HG02588 (cell line): ENCODE measurements at regions not wholly inside any gene's neighbourhood (a gene's known extent, or its start where the extent isn't known, plus 50 kb on each side); places are given as distances from the start of the nearest gene placed in this dataset.
A peak's percentile ranks its signal among the peaks of the same experiment; 100 is the strongest.
"Not testable (repeated sequence)": the region's sequence is repeated elsewhere in the genome, so short reads cannot be mapped to it uniquely, and the experiment has no call there.

Experiments used
- ATAC-seq: cut with Tn5 transposase; IDR thresholded peaks from one replicate; pipeline ENCODE4 v1.9.1; 2021; ENCODE audit warnings: mild to moderate bottlenecking, moderate library complexity; ENCODE audit not compliant: unreplicated experiment

- ATAC-seq: no peak
Observed at GRCh38 chr3:94778814-94779494, 716.1 kb downstream of the NSUN3 start.

GRCh38 chr3:94779699-94780098 is 716.8 kb downstream of the NSUN3 start:
- no peak for ATAC-seq

- no peak for ATAC-seq
Observed at GRCh38 chr3:94784274-94784673, 721.4 kb downstream of the NSUN3 start.

GRCh38 chr3:94787066-94787465 is 724.2 kb downstream of the NSUN3 start:
- no peak for ATAC-seq

- ATAC-seq: no peak
Observed at GRCh38 chr3:94787734-94788270, 724.9 kb downstream of the NSUN3 start.

GRCh38 chr3:94794563-94794962 is 731.7 kb downstream of the NSUN3 start:
- no peak for ATAC-seq

GRCh38 chr3:94799420-94800060 is 736.7 kb downstream of the NSUN3 start:
- ATAC-seq: no peak

- ATAC-seq: no peak
Observed at GRCh38 chr3:94811836-94812235, 749.0 kb downstream of the NSUN3 start.

- no peak for ATAC-seq
Observed at GRCh38 chr3:94821241-94821640, 758.4 kb downstream of the NSUN3 start.

- no peak for ATAC-seq
Observed at GRCh38 chr3:94822298-94822697, 759.4 kb downstream of the NSUN3 start.

GRCh38 chr3:94846251-94846650 is 783.4 kb downstream of the NSUN3 start:
- ATAC-seq: not testable (repeated sequence)

GRCh38 chr3:94862703-94863102 is 799.8 kb downstream of the NSUN3 start:
- ATAC-seq: peak; percentile 60

- ATAC-seq: no peak
Observed at GRCh38 chr3:94869059-94869547, 806.2 kb downstream of the NSUN3 start.

- ATAC-seq: no peak
Observed at GRCh38 chr3:94873751-94874150, 810.9 kb downstream of the NSUN3 start.

GRCh38 chr3:94875149-94875548 is 812.3 kb downstream of the NSUN3 start:
- ATAC-seq: no peak

- ATAC-seq: no peak
Observed at GRCh38 chr3:94887065-94887464, 824.2 kb downstream of the NSUN3 start.

- ATAC-seq: no peak
Observed at GRCh38 chr3:94896994-94897393, 834.1 kb downstream of the NSUN3 start.

GRCh38 chr3:94904156-94904674 is 841.4 kb downstream of the NSUN3 start:
- no peak for ATAC-seq

- no peak for ATAC-seq
Observed at GRCh38 chr3:94909726-94910125, 846.9 kb downstream of the NSUN3 start.

- no peak for ATAC-seq
Observed at GRCh38 chr3:94912656-94913055, 849.8 kb downstream of the NSUN3 start.

- ATAC-seq: no peak
Observed at GRCh38 chr3:94927175-94927574, 864.3 kb downstream of the NSUN3 start.

GRCh38 chr3:94928921-94929320 is 866.1 kb downstream of the NSUN3 start:
- no peak for ATAC-seq
